Muscle of back (tissue), 3 donors: ENCODE measurements at regions not wholly inside any gene's neighbourhood (a gene's known extent, or its start where the extent isn't known, plus 50 kb on each side); places are given as distances from the start of the nearest gene placed in this dataset.
"Not testable (repeated sequence)": the region's sequence is repeated elsewhere in the genome, so short reads cannot be mapped to it uniquely, and the experiment has no call there.

Source experiments
- DNase-seq, 3 donors: peaks; one replicate each; pipeline versions ENCODE4 v3.0.0 to v3.0.0-alpha.2; 2013

- DNase-seq: peak in 2 of 3 donors; percentile 0 to 11
Observed at GRCh38 chr15:28789401-28790114, 58.9 kb downstream of the GOLGA6L7 start.

DNA sequence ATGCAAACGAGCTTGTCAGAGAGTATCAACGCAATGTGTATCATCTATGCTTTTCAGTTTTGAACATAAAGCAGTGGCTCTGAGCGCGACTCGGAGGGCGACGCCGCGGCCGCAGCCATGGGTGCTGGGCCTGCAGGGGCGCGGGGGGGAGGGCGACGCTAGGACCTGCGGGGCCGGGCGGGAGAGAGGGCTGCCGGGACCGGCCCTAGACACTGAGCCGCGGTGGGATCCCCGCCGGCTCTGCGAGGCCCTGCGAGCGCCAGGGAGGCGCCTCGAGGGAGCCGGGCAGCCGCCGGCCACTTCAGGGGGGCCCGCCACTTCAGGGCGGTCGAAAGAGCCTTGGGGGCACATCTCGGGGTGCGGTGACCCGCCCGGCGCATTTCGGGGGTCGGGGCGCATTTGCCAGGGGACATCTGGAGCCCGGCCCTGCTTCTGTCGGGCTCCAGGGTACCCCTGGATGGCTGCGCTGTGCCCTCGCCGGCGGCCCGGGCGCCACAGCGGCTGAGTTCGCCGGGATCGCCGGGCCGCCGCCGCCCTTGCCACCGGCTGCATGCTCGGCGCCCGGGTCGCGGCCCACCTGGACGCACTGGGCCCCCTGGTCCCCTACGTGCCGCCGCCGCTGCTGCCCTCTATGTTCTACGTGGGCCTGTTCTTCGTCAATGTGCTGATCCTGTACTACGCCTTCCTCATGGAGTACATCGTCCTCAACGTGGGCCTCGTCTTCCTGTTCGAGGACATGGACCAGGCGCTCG lies 59.6 kb downstream of the GOLGA6L7 start:
- peak in 1 of 3 donors; percentile 11 for DNase-seq

DNA sequence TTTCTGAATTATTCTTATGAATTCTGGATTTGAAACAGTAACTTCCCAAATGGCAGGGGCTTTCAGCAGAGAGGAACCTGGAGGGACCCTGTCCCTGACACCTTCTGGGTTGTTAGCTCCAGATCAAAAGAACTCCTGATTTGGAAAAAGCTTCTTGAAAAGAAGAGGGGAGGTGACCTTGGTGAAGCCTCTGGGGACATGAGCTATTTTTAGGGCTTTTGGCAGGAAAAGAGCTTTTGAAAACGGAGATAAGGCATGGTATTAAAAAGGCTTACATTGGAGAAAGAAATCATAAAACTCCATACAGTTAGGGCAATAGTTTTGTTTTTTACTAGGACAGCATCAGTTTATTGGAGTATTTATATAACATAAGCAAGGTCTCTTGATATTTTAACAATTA lies 60.3 kb downstream of the GOLGA6L7 start:
- DNase-seq: not testable (repeated sequence)

DNA sequence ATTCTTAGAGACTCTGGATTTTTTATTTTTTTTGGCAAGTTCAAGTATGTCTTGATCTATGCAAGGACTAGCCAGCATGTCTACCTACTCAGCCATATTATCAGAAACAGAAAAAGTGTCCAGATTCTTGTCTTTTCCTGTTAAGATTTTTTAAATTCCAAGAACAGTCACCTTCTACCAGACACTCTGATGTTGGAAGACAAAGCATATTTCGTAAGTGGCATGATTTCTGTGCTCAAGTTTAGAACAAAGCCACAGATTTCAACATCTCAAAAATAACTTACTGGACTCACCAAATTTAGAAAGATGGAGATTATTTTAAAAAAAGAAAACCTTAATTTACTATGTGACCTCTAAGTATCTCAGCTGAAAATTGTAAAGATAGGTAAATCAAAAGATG lies 61.9 kb downstream of the GOLGA6L7 start:
- peak in 1 of 3 donors; percentile 4 for DNase-seq

GRCh38 chr15:28784347-28785163 lies 63.9 kb downstream of the GOLGA6L7 start:
- not testable (repeated sequence) for DNase-seq

DNA sequence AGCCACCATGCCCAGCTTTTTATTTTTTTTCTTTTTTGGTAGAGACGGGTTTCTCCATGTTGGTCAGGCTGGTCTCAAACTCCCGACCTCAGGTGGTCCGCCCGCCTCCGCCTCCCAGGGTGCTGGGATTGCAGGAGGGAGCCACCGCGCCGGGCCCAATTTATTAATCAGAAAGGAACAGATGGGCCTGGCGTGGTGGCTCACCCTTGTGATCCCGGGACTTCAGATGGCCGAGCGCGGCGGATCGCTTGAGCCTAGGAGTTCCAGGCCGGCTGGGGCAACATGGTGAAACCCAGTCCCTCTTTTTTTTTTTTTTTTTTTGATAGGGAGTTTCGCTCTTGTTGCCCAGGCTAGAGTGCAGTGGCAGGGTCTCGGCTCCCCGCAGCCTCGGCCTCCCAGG lies 64.6 kb downstream of the GOLGA6L7 start:
- no peak for DNase-seq

GRCh38 chr15:28783466-28783865 lies 65.0 kb downstream of the GOLGA6L7 start:
- DNase-seq: no peak

DNA sequence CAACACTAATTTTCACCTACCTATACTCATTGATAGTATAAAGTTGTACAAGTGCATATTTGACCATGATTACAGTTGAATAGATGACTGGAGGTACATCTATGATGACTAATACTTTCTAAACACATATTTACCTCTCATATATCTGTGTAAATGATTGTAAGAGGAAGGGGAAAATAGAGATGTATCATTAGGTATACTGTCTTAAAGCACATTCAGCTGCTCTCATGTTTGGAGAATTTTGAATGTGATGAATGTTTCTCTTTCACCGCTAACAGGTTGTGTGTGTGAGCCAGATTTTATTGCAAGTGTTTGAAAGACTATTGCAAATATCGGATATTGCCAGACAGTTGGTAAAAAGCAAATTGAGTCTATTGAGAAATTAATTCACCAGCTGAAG lies 66.2 kb upstream of the GOLGA8M start:
- DNase-seq: not testable (repeated sequence)

GRCh38 chr15:28772857-28773256 lies 60.6 kb upstream of the GOLGA8M start:
- DNase-seq: not testable (repeated sequence)
